Esophagus (tissue), 2 donors: ENCODE measurements at regions not wholly inside any gene's neighbourhood (a gene's known extent, or its start where the extent isn't known, plus 50 kb on each side); places are given as distances from the start of the nearest gene placed in this dataset.

ENCODE experiments used
- H3K27ac ChIP-seq, 2 donors: one replicate each; pipeline ENCODE4 v1.5.1; 2013; ENCODE audit warnings: low read depth in 2 of 2, mild to moderate bottlenecking in 2 of 2, inconsistent platforms in 1 of 2, low read length in 1 of 2, moderate library complexity in 1 of 2
- H3K27me3 ChIP-seq, 2 donors: one replicate each; pipeline ENCODE4 v1.6.1; 2013; ENCODE audit warnings: low read length in 2 of 2, control low read depth in 1 of 2, mild to moderate bottlenecking in 1 of 2; ENCODE audit not compliant: insufficient read depth in 2 of 2, control insufficient read depth in 1 of 2
- H3K36me3 ChIP-seq, 2 donors: one replicate each; pipeline ENCODE4 v1.6.1; 2013; ENCODE audit warnings: low read length in 1 of 2; ENCODE audit not compliant: control insufficient read depth in 2 of 2, insufficient read depth in 2 of 2
- H3K4me1 ChIP-seq, 2 donors: one replicate each; pipeline ENCODE4 v1.6.1; 2013; ENCODE audit warnings: low read length in 1 of 2; ENCODE audit not compliant: control insufficient read depth in 2 of 2, insufficient read depth in 2 of 2
- H3K4me3 ChIP-seq, 2 donors: one replicate each; pipeline ENCODE4 v1.5.1; 2013; ENCODE audit warnings: low read length in 2 of 2, mild to moderate bottlenecking in 2 of 2, low read depth in 1 of 2, moderate library complexity in 1 of 2
- H3K9me3 ChIP-seq, 2 donors: one replicate each; pipeline ENCODE4 v1.6.1; 2013; ENCODE audit warnings: mild to moderate bottlenecking in 2 of 2, low read depth in 1 of 2, low read length in 1 of 2, moderate library complexity in 1 of 2; ENCODE audit not compliant: control insufficient read depth in 2 of 2, insufficient read depth in 1 of 2
- WGBS, 2 donors: extraction: QIAGEN DNeasy Blood & Tissue Kit; methylation state at CpG; one replicate each; pipeline ENCODE4 v1.1.7; 2013; 5-methylcytosine and 5-hydroxymethylcytosine counted together
- donor health status: healthy with polysubstance abuse.
- donor health status: Bipolar disorder and iron deficiency.

DNA sequence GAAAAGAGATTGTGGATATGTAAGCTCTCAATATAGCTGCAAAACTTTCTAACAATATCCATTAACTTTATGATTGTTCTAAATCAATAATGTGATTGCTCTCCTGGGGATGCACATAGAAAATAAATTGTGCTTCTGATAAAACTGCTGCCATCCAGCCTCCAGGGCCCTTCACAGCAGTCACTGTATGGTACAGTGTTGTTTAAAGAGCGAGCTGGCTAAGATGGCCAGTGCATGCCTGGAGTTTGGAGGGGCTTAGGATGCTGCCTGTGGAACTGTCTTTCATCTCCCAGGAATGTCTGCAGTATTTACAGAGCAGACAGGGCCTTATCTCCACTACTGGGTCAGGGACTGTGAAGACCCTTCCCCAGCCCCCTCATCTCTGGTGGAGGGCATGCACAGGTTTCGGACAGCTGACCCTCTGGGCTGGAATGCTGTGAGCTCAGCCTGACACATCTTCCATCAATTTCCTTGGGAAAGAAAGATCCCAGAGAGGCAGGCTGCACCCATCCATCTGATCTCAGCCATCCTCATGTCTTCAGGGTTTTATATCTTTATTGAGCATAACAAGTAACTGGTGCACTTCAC is 137.0 kb downstream of the PLPP3 start:
- Histone ChIP-seq H3K9me3 (no peaks in the 10 kb centered on the region), H3K4me3 (no peak overlapping the region), H3K27me3 (no peaks in the 10 kb centered on the region), H3K27ac (no peak overlapping the region), H3K36me3 (no peaks in the 10 kb centered on the region), H3K4me1 (peaks cover 0 to 5% of the 10 kb centered on the region in 2 donors)
- WGBS, 2 donors: 87 to 94% methylated on average over 2 of the region's 2 CpGs

DNA sequence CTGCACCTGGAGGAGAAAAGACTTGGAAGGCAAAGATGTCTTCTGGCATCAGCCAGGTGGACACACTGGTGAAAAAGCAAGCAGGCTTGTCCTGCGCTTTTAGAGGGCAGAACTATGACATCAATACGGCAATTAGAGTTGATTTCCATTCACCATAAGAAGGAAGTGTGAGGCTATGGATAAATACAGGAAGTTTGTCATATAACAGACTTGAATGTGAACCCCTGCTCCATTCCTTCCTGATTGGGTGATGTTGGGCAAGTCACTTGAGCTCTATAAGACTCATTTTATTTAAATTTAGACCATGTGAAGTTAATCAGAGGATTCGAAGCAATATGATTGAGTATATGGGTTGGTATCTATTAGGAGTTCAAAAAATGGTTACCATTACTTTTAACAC is 137.8 kb downstream of the PLPP3 start:
- H3K4me1 ChIP-seq: peaks cover 0 to 3% of the 10 kb centered on the region in 2 donors
- no peak overlapping the region for H3K4me3 ChIP-seq
- H3K27me3 ChIP-seq: no peaks in the 10 kb centered on the region
- WGBS, 2 donors: 91 to 93% methylated on average over 3 of the region's 3 CpGs
- no peaks in the 10 kb centered on the region for H3K9me3 ChIP-seq
- no peak overlapping the region for H3K27ac ChIP-seq
- no peaks in the 10 kb centered on the region for H3K36me3 ChIP-seq

DNA sequence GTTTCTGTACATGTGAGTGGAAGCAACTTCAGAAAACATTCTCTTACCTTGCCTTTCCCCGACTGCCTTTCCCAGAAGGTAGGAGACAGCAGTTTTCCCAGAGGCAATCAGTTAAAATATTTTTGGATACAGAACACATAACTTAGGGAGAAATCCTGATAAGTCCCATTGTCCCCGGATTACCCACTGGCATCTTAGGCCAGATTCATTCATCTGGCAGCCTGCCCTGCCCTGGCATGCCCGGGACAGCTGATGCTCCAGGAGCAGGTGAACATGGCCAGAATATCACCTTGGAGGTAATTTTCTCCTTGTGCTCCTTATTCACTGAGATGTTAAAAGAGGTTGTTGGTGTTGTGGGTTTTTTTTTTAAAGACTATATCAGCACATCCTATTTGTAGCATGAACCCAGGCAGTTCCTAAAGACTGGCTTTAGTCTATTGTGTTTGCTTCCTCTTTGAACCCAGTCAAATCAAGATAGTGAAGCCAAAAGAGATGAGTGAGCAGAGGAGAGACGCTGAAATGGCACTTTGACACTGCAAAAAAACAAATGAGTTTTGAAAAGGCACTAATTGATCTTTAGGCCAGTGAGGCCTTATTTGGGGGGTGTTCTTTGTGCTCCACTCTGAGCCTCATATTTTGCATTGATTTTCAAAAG is 139.6 kb downstream of the PLPP3 start:
- Histone ChIP-seq H3K4me1 (peaks cover 0 to under 1% of the 10 kb centered on the region in 2 donors), H3K4me3 (no peak overlapping the region), H3K27ac (no peak overlapping the region), H3K9me3 (no peaks in the 10 kb centered on the region), H3K27me3 (no peaks in the 10 kb centered on the region), H3K36me3 (no peaks in the 10 kb centered on the region)
- 17 to 18% methylated on average over 4 of the region's 4 CpGs for WGBS, 2 donors

DNA sequence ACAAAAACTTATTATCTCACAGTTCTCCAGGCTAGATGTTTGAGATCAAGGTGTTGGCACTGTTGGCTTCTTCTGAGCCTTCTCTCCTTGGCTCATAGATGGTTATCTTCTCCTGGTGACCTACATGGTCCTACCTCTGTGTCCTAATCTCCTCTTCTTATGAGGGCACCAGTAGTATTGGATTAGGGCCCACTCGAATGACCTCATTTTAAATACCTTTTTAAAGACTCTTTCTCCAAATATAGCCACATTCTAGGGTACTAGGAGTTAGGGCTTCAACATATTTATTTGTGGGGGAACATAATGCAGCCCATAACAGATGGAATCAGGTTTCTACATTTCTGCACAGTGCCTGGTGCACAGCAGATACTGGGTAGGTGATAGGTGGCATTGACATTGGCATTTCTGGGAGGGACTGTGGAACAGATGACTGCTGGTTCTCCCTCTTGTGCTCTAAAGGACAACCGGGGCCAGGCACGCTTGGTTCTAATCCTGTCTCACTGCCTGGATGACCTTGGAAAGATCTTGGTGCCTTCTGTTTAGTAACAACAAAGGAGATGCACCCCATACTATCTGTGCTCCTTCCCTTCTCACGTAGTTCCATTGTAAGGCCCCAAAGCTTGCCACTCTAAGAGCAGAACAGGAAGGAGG is 140.3 kb downstream of the PLPP3 start:
- WGBS, 2 donors: 73 to 78% methylated on average over 4 of the region's 4 CpGs
- no peak overlapping the region for H3K27ac ChIP-seq

DNA sequence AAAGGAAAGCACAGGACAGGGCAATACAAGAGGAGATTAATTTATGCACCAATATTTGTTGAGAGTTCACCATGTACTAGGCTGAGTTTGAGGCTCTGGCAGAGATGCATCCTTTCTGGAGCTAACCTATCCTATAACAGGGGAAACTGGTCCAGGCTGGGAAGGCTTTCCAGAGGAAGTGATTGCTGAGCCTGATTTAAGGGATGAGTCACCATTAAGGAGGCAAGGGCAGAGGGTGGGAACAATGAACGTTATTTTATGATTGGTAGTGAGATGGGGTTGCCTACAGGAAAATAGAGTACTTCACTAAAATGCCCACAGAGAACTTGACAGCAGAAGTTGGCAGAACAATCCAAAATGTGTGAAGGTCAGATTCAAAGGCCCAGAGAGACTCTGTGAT is 141.4 kb downstream of the PLPP3 start:
- Histone ChIP-seq H3K9me3 (no peaks in the 10 kb centered on the region), H3K27ac (no peak overlapping the region), H3K27me3 (no peaks in the 10 kb centered on the region), H3K36me3 (no peaks in the 10 kb centered on the region), H3K4me3 (no peak overlapping the region), H3K4me1 (peaks cover 0 to 2% of the 10 kb centered on the region in 2 donors)
- WGBS, 2 donors: 28 to 37% methylated on average over 1 of the region's 1 CpG

More for the DNA sequence above, 140.3 kb downstream of the PLPP3 start:
- H3K4me1 ChIP-seq: peaks cover 0 to 2% of the 10 kb centered on the region in 2 donors
- no peaks in the 10 kb centered on the region for H3K9me3 ChIP-seq
- no peaks in the 10 kb centered on the region for H3K27me3 ChIP-seq
- no peaks in the 10 kb centered on the region for H3K36me3 ChIP-seq
- no peak overlapping the region for H3K4me3 ChIP-seq

DNA sequence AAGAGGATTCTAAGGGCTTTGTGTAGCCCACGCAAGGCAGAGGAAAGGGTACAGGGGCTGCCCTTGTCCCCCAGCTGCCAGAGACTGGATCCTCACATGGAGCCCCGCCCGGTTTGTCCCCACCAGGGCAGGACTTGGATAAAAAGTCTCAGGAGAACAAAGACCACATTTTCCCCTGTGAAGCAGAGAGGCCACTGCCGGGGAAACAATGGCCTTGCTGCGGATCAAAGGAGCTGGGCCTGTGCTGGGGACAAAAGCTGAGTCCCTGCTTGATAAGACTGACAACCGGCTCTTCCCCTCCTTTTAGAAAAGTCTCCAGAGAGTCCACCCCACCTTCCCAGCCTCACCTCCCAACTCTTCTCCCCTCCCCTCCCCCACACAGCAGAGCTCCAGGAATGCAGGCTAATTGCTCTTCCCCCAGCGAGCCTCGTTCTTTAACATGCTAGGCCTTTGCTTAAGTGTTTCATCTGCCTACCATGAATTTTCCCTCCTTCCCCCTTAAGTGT is 142.4 kb downstream of the PLPP3 start:
- H3K27ac ChIP-seq: no peak overlapping the region
- H3K36me3 ChIP-seq: no peaks in the 10 kb centered on the region
- 81 to 88% methylated on average over 8 of the region's 8 CpGs for WGBS, 2 donors
- H3K4me3 ChIP-seq: no peak overlapping the region
- H3K9me3 ChIP-seq: no peaks in the 10 kb centered on the region
- peaks cover 0 to 8% of the 10 kb centered on the region in 2 donors for H3K4me1 ChIP-seq
- no peaks in the 10 kb centered on the region for H3K27me3 ChIP-seq

DNA sequence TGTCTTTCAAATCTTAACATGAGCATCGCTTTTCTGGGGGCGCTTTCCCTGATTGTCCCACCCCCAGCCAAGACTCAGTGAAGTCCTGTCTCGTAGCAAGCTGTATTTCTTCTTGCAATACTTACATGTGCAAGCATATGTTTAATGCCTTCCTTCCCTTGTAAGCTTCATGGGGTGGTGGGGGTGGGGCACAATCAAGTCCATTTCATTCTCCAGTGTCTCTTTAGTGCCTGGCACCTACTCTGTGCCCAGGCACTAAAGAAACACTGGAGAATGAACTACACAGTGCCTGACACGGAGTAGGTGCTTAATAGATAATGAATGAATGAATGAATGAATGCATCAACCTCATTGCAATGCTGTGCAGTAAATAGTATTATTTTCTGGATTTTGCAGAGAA is 143.1 kb downstream of the PLPP3 start:
- H3K4me1 ChIP-seq: peaks cover 0 to 8% of the 10 kb centered on the region in 2 donors
- H3K36me3 ChIP-seq: no peaks in the 10 kb centered on the region
- H3K4me3 ChIP-seq: no peak overlapping the region
- H3K27ac ChIP-seq: no peak overlapping the region
- no peaks in the 10 kb centered on the region for H3K27me3 ChIP-seq
- H3K9me3 ChIP-seq: no peaks in the 10 kb centered on the region
- WGBS, 2 donors: 88 to 90% methylated on average over 4 of the region's 4 CpGs

DNA sequence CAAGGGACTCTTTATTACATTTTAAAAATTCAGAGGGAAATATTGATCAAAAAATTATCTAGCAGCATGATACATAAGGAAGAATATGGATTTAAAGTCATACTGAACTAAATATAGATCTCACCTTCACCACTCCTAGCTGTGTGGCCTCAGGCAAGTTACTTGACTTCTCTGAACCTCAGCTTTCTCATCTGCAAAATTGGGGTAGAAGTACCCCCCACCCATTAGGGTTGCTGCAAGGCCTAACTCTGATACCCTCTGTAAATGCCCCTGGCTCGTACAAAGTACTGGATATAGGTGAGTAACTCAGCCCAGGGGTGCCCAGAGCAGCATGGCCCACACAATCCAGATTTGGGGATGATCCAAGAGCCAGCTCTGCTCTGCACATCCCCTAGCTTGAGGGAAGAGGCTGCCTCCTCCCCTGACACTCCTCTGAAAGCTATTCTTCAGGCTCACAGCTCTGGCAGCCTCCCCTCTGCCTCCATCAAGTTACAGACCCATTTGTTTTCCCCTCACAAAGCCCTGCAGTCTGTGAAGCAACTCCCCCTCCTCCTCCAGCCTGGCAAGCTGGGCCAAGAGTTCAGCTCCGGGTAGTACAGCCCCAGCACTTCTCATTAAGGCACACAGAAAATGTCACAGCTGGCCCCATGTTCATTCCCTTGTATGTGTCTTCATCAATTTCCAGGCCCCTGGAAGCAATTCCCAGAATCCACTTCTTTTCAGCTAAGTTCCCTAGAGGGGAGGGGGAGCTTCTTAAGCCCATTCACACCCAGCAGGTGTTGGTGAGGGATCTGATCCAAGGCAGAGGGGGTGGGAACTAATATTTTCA is 143.7 kb downstream of the PLPP3 start:
- Histone ChIP-seq H3K27me3 (no peaks in the 10 kb centered on the region), H3K27ac (no peak overlapping the region), H3K4me1 (peaks cover 0 to 8% of the 10 kb centered on the region in 2 donors), H3K36me3 (no peaks in the 10 kb centered on the region), H3K9me3 (no peaks in the 10 kb centered on the region), H3K4me3 (no peak overlapping the region)
- WGBS, 2 donors: 48 to 65% methylated on average over 2 of the region's 2 CpGs

DNA sequence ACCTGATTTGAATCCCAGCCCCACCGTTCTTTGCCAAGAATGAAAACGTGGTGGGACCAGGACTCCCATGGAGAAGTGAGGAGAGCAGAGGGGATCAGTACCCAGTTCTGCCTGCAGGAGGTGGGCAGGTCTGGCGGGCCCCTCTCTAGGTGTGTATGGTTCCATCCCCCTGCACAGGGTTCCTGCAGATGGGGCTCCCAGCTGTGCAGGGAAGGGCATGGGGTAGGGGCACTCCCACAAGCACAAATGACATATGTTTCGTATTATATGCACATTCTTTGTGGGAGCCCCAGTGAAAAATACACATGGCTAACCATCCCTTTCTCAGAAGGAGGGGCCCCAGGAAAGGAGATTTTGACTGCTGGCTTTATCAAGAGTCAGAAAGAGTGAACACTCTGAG is 144.6 kb downstream of the PLPP3 start:
- H3K4me3 ChIP-seq: no peak overlapping the region
- no peaks in the 10 kb centered on the region for H3K9me3 ChIP-seq
- no peaks in the 10 kb centered on the region for H3K27me3 ChIP-seq
- H3K27ac ChIP-seq: no peak overlapping the region
- WGBS, 2 donors: 75 to 77% methylated on average over 4 of the region's 4 CpGs
- H3K4me1 ChIP-seq: peaks cover 0 to 8% of the 10 kb centered on the region in 2 donors
- no peaks in the 10 kb centered on the region for H3K36me3 ChIP-seq
